HG02840 (cell line): ENCODE measurements at regions not wholly inside any gene's neighbourhood (a gene's known extent, or its start where the extent isn't known, plus 50 kb on each side); places are given as distances from the start of the nearest gene placed in this dataset.
A peak's percentile ranks its signal among the peaks of the same experiment; 100 is the strongest.
"Not testable (repeated sequence)": the region's sequence is repeated elsewhere in the genome, so short reads cannot be mapped to it uniquely, and the experiment has no call there.

Source experiments
- ATAC-seq: cut with Tn5 transposase; IDR thresholded peaks from one replicate; pipeline ENCODE4 v1.9.1; 2021; ENCODE audit warnings: mild to moderate bottlenecking, moderate library complexity, moderate number of reproducible peaks; ENCODE audit not compliant: unreplicated experiment, low FRiP score

DNA sequence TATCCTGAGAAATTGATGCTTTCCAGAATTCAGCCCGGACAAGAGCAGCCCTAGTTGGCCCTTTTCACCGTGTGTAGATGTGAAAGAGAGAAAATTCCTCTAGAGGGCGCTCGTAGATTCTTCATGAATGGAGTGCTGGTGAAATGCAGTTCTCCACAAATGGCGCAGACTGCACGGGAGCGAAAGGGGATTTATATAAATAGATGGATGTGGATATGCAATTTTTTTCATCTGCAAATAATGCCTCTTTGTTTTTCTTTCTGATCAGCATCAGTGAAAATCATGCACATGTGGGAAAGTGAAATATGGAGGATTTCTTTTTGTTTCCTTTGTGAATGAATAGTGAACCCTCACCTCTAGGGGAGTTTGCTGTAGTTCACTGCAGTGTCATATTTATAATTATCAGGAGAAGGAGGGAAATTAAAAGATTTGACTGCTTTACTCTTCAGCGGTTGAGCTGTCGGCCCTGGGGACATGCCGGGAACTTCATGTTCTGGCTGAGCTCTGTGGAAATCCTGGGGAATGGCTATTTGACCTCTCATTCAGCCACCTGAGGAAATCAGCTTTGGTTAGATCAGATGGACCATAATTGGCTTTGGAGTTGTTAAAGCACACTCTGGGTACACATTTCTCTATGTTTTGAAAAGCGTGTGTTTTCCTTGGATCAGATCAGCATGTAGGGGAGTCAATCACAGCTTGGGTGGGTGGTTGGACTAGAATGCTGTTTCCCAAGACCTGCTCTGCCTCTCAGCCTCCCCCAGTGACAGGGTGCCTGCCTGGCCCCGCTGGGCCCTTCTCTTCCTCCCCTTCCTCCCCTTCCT, 115.0 kb upstream of the SHISA3 start:
- ATAC-seq, result peak; percentile 64

DNA sequence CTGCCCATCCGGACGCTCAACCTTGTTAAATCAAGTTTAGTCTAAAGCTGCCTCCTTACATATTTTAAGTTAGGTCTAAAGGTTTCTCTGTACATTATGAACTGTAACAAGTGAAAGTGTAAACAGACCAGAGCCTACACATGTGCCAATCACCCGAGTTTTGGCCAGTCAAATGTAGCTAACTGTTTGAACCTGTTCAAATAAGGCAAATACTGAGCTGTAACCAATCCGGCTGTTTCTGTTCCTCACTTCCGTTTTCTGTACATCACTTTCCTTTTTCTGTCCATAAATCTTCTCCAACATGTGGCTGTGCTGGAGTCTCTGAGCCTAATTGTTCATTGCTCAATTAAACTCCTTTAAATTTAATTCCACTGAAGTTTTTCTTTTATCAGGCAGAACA, 113.3 kb upstream of the SHISA3 start:
- ATAC-seq, result no peak

GRCh38 chr4:42288876-42289275, 108.4 kb upstream of the SHISA3 start:
- not testable (repeated sequence) for ATAC-seq

DNA sequence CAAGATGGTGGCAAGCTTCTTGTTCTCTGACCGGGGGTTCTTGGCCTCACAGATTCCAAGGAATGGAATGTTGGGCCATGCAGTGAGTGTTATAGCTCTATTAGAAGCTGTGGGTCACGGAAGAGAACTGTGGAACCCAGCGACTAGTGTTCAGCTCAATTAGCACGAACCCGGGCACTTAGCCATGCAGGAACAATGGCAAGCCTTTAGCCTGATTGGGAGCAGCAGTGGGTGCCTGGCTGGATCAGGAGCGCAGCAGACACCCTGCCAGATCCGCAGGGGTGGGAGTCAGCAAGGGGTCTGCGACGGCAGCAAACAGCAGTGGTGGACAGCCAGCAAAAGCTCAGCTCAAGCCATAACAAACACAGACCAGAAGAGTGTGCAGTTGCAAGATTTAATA, 105.1 kb upstream of the SHISA3 start:
- ATAC-seq, result not testable (repeated sequence)

DNA sequence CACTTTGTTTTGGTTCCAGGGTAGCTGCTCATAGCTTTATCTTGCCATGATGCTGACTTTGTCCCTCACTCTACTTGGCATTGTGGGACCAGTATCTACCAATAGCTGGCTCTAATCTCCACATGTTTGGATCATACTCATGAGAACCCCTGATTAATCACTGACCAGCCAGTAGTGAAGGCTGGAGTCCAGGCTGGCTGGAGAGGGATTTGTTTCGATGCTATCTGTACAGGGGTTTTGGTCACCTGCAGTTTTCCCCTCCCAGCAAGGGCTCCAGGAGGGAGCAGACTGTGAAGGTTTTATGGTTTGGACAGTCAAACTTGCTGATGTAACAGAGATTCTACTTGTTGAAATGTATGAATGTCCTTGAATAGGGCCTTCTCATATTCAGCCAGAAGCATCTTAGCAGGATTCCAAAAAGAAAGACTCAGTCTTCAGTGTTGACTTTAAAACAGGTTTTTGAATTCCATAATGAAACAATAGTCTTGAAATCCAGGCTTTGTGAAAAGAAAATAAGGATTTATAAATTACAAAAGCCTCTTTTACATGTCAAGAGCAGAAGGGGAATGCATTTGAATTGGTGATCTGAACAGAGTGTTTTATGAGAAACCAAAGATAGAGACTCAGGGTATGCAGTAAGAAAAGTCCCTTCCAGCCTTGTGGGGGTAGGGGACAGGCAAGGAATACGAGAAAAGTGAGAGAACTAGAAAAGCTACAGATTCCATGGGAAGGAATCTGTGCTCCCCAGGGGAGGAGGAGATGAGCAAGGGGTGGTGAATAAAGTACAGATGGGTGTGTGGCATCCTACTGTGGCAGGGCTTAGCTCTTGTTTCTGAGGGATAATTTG, 103.1 kb upstream of the SHISA3 start:
- no peak for ATAC-seq

DNA sequence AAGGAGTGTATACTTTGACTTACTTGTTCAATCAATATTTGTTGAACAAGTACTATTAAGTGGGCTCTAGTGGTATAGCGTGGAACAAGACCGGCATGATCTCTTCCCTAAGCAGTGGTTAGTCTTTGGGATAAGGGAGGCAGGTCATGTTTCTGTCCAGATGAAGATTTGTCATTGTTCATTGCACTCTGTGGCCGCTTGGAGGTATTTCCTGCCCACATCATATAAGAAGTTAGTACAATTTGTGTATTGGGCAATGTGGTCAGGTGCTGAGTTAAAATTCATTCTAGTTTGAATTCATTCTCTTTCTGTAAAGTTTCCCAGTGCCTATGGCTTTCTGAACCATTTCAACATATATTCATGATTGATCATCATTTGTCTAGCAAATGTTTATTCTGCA, 101.1 kb upstream of the SHISA3 start:
- no peak for ATAC-seq

DNA sequence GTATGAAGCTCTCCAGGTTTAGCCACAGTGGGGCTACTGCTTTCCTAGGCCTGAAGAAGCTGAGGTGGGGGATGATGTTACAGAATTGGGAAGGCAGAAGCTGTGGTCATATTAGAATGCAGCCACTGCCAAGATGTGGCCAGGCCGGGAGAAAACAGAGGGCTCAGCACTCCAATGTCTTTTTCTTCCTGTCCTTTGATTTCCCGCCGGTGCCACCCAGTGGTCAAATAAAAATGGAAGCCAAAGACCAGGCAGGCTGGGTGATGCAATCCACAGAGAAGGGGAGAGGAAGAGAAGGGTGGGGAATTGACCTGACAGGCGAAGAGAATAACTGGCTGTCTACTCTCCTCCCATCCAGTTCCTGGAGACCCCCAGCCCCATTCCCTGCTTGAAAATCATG, 94.9 kb upstream of the SHISA3 start:
- ATAC-seq, result no peak

GRCh38 chr4:42306221-42307109, 90.8 kb upstream of the SHISA3 start:
- no peak for ATAC-seq

GRCh38 chr4:42308247-42308646, 89.0 kb upstream of the SHISA3 start:
- no peak for ATAC-seq

GRCh38 chr4:42309361-42310260, 87.7 kb upstream of the SHISA3 start:
- no peak for ATAC-seq

- no peak for ATAC-seq
These were observed 86.9 kb upstream of the SHISA3 start for GRCh38 chr4:42310358-42310757.

- ATAC-seq, result no peak
These were observed 86.5 kb upstream of the SHISA3 start for GRCh38 chr4:42310806-42311205.

- ATAC-seq, result no peak
These were observed 85.7 kb upstream of the SHISA3 start for GRCh38 chr4:42311591-42311990.

DNA sequence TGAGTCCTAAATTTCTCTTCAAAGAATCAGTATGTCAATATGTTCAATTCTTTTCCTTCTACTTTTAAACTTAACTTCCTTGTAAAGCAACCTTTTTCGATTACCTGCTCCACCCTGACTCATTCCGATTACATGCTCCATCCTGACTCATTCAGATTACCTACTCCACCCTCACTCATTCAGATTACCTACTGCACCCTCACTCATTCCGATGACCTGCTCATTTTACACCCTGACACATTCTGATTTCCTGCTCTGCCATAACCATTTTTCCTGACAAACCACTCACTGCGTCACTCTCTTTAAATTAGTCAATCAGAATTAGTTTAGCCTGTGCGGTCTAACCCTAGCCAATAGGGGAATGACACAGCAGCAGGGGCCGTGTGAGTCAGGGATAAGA, 83.9 kb upstream of the SHISA3 start:
- ATAC-seq, result not testable (repeated sequence)

DNA sequence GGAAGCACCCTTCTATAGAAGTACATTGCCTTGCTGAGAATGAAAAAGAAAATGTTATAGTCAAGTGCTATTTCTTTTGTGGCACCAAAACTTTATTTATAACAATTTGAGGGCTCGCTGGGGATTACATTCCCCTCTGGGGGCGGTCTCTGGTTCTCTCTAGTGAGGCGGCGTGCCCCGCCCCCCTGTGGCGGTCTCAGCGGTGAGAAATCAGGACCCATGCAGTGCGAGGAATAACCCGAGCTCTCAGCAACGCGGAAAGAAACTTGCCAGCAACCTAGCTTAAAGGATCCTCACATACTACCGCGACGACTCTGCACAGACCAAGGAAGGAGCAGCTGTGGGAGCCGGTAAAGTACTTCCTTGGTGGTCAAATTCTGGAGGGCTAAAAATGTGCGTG, 83.4 kb upstream of the SHISA3 start:
- no peak for ATAC-seq

DNA sequence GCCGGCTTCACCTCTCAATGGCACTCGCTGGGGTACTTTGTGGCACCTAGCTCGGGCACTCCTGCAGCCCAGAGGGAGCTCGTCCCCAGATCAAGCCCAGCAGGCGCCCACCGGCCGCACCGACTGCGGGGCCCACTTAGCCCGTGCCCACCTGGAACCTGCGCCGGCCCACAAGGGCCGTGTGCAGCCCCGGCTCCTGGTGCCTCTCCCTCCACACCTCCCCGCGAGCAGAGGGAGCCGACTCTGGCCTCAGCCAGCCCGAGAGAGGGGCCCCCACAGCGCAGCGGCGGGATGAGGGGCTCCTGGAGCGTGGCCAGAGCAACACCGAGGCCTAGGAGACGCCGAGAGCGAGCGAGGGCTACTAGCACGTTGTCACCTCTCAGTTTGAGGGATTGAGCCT, 82.1 kb upstream of the SHISA3 start:
- ATAC-seq, result no peak

- ATAC-seq, result no peak
These were observed 76.4 kb upstream of the SHISA3 start for GRCh38 chr4:42320822-42321388.

- no peak for ATAC-seq
These were observed 71.2 kb upstream of the SHISA3 start for GRCh38 chr4:42326040-42326439.

DNA sequence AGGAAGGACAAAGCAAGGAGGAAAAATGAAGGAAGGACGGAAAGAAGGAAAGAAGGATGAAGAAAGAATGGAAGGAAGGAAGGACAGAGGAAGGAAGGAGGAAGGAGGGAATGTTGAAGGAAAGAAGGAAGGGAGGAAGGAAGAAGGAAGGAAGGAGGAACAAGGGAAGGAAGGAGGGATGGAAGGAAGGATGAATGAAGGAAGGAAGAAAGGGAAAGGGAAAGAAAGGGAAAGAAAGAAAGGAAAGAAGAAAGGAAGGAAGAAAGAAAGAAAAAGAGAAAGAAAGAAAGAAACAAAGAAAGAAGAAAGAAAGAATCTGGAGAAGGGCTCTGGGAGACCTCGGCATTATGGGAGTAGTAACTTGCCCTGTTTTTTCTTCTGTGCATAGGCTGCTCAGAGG, 70.8 kb upstream of the SHISA3 start:
- ATAC-seq, result no peak
